HG02759 (cell line): ENCODE measurements at regions not wholly inside any gene's neighbourhood (a gene's known extent, or its start where the extent isn't known, plus 50 kb on each side); places are given as distances from the start of the nearest gene placed in this dataset.
"Not testable (repeated sequence)": the region's sequence is repeated elsewhere in the genome, so short reads cannot be mapped to it uniquely, and the experiment has no call there.

Experiments
- ATAC-seq: cut with Tn5 transposase; IDR thresholded peaks from one replicate; pipeline ENCODE4 v1.9.1; 2021; ENCODE audit warnings: mild to moderate bottlenecking, moderate library complexity; ENCODE audit not compliant: unreplicated experiment

GRCh38 chr4:178010596-178010995, 568.4 kb upstream of the AGA start:
- ATAC-seq = no peak

GRCh38 chr4:178015046-178015445, 572.8 kb upstream of the AGA start:
- not testable (repeated sequence) for ATAC-seq

GRCh38 chr4:178026999-178027398, 584.8 kb upstream of the AGA start:
- ATAC-seq = no peak

GRCh38 chr4:178027796-178028195, 585.6 kb upstream of the AGA start:
- no peak for ATAC-seq

- ATAC-seq = no peak
These were observed 586.2 kb upstream of the AGA start for GRCh38 chr4:178028481-178028880.

GRCh38 chr4:178037459-178038214, 595.4 kb upstream of the AGA start:
- no peak for ATAC-seq

- no peak for ATAC-seq
These were observed 614.8 kb upstream of the AGA start for GRCh38 chr4:178056996-178057395.

- ATAC-seq = no peak
These were observed 621.3 kb upstream of the AGA start for GRCh38 chr4:178063568-178063967.

- ATAC-seq = no peak
These were observed 624.2 kb upstream of the AGA start for GRCh38 chr4:178066338-178066941.

- no peak for ATAC-seq
These were observed 625.9 kb upstream of the AGA start for GRCh38 chr4:178068136-178068535.

- no peak for ATAC-seq
These were observed 627.9 kb upstream of the AGA start for GRCh38 chr4:178070163-178070562.

GRCh38 chr4:178080312-178080711, 638.1 kb upstream of the AGA start:
- no peak for ATAC-seq

GRCh38 chr4:178081176-178081575, 638.9 kb upstream of the AGA start:
- no peak for ATAC-seq

GRCh38 chr4:178081896-178082295, 639.7 kb upstream of the AGA start:
- no peak for ATAC-seq

GRCh38 chr4:178082906-178083305, 640.7 kb upstream of the AGA start:
- ATAC-seq = no peak

GRCh38 chr4:178083968-178084367, 641.7 kb upstream of the AGA start:
- no peak for ATAC-seq

- ATAC-seq = no peak
These were observed 644.1 kb upstream of the AGA start for GRCh38 chr4:178086320-178086719.

GRCh38 chr4:178090640-178091411, 648.6 kb upstream of the AGA start:
- ATAC-seq = no peak

- no peak for ATAC-seq
These were observed 659.9 kb upstream of the AGA start for GRCh38 chr4:178102139-178102538.

GRCh38 chr4:178105242-178105641, 663.0 kb upstream of the AGA start:
- no peak for ATAC-seq

GRCh38 chr4:178136736-178137345, 694.6 kb upstream of the AGA start:
- ATAC-seq = no peak
